GM19452 (cell line): ENCODE measurements at regions not wholly inside any gene's neighbourhood (a gene's known extent, or its start where the extent isn't known, plus 50 kb on each side); places are given as distances from the start of the nearest gene placed in this dataset.
"Not testable (repeated sequence)": the region's sequence is repeated elsewhere in the genome, so short reads cannot be mapped to it uniquely, and the experiment has no call there.

Experiments
- ATAC-seq: cut with Tn5 transposase; IDR thresholded peaks from one replicate; pipeline ENCODE4 v1.9.1; 2021; ENCODE audit not compliant: unreplicated experiment

GRCh38 chr1:118828038-118828437, 160.1 kb downstream of the TBX15 start:
- no peak for ATAC-seq

- no peak for ATAC-seq
Measured at GRCh38 chr1:118827636-118828035, 160.5 kb downstream of the TBX15 start.

GRCh38 chr1:118827207-118827606, 160.9 kb downstream of the TBX15 start:
- no peak for ATAC-seq

GRCh38 chr1:118826669-118827068, 161.5 kb downstream of the TBX15 start:
- ATAC-seq = no peak

- ATAC-seq = no peak
Measured at GRCh38 chr1:118825619-118826018, 162.5 kb downstream of the TBX15 start.

GRCh38 chr1:118821801-118822200, 166.3 kb downstream of the TBX15 start:
- no peak for ATAC-seq

GRCh38 chr1:118820864-118821263, 167.3 kb downstream of the TBX15 start:
- no peak for ATAC-seq

GRCh38 chr1:118815909-118816308, 172.2 kb downstream of the TBX15 start:
- no peak for ATAC-seq

- ATAC-seq = no peak
Measured at GRCh38 chr1:118812555-118812954, 175.6 kb downstream of the TBX15 start.

GRCh38 chr1:118811156-118811555, 177.0 kb downstream of the TBX15 start:
- no peak for ATAC-seq

GRCh38 chr1:118809586-118809985, 178.6 kb downstream of the TBX15 start:
- ATAC-seq = no peak

- not testable (repeated sequence) for ATAC-seq
Measured at GRCh38 chr1:118803128-118803527, 185.0 kb downstream of the TBX15 start.

GRCh38 chr1:118791094-118791691, 196.9 kb downstream of the TBX15 start:
- ATAC-seq = no peak

- ATAC-seq = no peak
Measured at GRCh38 chr1:118788463-118788862, 199.7 kb downstream of the TBX15 start.

GRCh38 chr1:118786454-118787155, 201.5 kb downstream of the TBX15 start:
- no peak for ATAC-seq

- no peak for ATAC-seq
Measured at GRCh38 chr1:118785246-118785645, 202.9 kb downstream of the TBX15 start.

- ATAC-seq = no peak
Measured at GRCh38 chr1:118783095-118783758, 204.9 kb downstream of the TBX15 start.

- ATAC-seq = no peak
Measured at GRCh38 chr1:118773656-118774055, 214.5 kb downstream of the TBX15 start.

GRCh38 chr1:118767971-118768370, 220.2 kb downstream of the TBX15 start:
- ATAC-seq = no peak

GRCh38 chr1:118753976-118754375, 234.2 kb downstream of the TBX15 start:
- ATAC-seq = no peak

- no peak for ATAC-seq
Measured at GRCh38 chr1:118751166-118751565, 237.0 kb downstream of the TBX15 start.

GRCh38 chr1:118744420-118744819, 243.7 kb downstream of the TBX15 start:
- ATAC-seq = no peak
